ENCODE measurements at regions not wholly inside any gene's neighbourhood (a gene's known extent, or its start where the extent isn't known, plus 50 kb on each side); places are given as distances from the start of the nearest gene placed in this dataset.

DNA sequence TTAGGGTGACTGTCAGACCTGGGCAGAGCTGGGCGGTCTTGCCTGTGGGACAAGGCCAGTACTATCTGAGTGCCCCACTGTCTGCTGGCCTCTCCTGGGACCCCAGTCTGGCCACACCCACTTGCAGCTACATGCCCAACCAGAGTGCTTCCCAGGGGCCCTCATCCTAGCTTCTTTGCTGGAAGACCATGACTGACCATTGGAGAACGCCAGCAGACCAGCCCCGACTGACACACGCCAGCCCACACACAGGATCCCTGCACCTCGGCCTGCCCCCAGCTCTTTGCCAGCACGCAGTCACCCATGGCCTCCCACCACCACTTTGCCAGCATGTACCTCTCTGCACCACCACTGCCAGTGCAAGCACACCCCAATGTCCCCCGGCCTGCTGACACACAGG lies 585.7 kb downstream of the ZNF674 start:
- no peak for FAIRE-seq
- CTCF ChIA-PET (ENCODE audit: low intra/inter-chr PET ratio) = no interaction called here
- TF ChIP-seq ZNF644 (tag; IDR thresholded peaks at IDR 0.05; ENCODE audit: low read depth) = no peak
- TF ChIP-seq RFX7 (CRISPR knock-in tag; IDR thresholded peaks at IDR 0.05) = no peak
- TF ChIP-seq TBP (optimal IDR thresholded peaks at IDR 0.05; ENCODE audit: low read depth, low read length) = no peak
- TF ChIP-seq HLTF (IDR thresholded peaks at IDR 0.05) = no peak
- no peak for TF ChIP-seq KLF6 (CRISPR knock-in tag; IDR thresholded peaks at IDR 0.05; ENCODE audit: borderline replicate concordance)
- no peak for TF ChIP-seq LCOR (CRISPR knock-in tag; IDR thresholded peaks at IDR 0.05)
- no peak for TF ChIP-seq EP400 (IDR thresholded peaks at IDR 0.05)
- no peak for TF ChIP-seq MIER1 (IDR thresholded peaks at IDR 0.05; ENCODE audit: low read depth)
- no peak for TF ChIP-seq ZNF133 (CRISPR knock-in tag; IDR thresholded peaks at IDR 0.05)
- TF ChIP-seq ZNF778 (CRISPR knock-in tag; IDR thresholded peaks at IDR 0.05) = no peak
- TF ChIP-seq ZNF780A (CRISPR knock-in tag; IDR thresholded peaks at IDR 0.05) = no peak
- no peak for TF ChIP-seq TBL1XR1 (IDR thresholded peaks at IDR 0.05; ENCODE audit: low read length in 2 of 2)
- TF ChIP-seq SMAD3 (CRISPR knock-in tag; conservative IDR thresholded peaks at IDR 0.05) = no peak

More for the DNA sequence above, 585.7 kb downstream of the ZNF674 start:
- POLR2A ChIA-PET = no interaction called here
- Histone ChIP-seq H4K20me1 (replicated peaks; ENCODE audit: control insufficient read depth, insufficient read depth, low read length) (no peaks in the 10 kb centered on the region), H3K4me3 (no peak overlapping the region), H3K4me1 (replicated peaks in 1 of 2; ENCODE audit: control insufficient read depth in 2 of 2, insufficient read depth in 2 of 2, low read length in 2 of 2) (no peaks in the 10 kb centered on the region), H3K27me3 (ENCODE audit: control insufficient read depth in 2 of 2, insufficient read depth in 2 of 2, low read length in 2 of 2) (no peaks in the 10 kb centered on the region), H2AFZ (ENCODE audit: low read depth, low read length) (no peak overlapping the region), H3K9ac (ENCODE audit: insufficient read depth in 1 of 2, low read depth in 2 of 2, low read length in 2 of 2) (no peak overlapping the region), H3K79me2 (ENCODE audit: control insufficient read depth, insufficient read depth, low read length) (no peaks in the 10 kb centered on the region), H3K9me3 (replicated peaks; ENCODE audit: control insufficient read depth, insufficient read depth, low read depth, low read length) (no peaks in the 10 kb centered on the region), H3K27ac (ENCODE audit: extremely low read depth, low read depth, low read length) (no peak overlapping the region), H3K4me2 (ENCODE audit: insufficient read depth, low read length) (no peak overlapping the region), H3K36me3 (ENCODE audit: control insufficient read depth, insufficient read depth, low read length) (no peaks in the 10 kb centered on the region), H3K9me1 (ENCODE audit: control insufficient read depth, insufficient read depth, low read length) (no peaks in the 10 kb centered on the region)
- no peak for DNase-seq (ENCODE audit: extremely low read depth in 1 of 4, low spot score in 3 of 4)
- ATAC-seq = no peak
- intact Hi-C loops (cut with micrococcal nuclease) (no loop called here), in situ Hi-C loops (cut with MboI) (no loop called here)
- BruUV-seq (replicated peaks) = no TSS peak
- no CpG with 5 or more reads among the region's 7 CpGs for WGBS (ENCODE audit: insufficient coverage, low coverage, missing lambda C conversion rate)
